GM23338 (cell line): ENCODE measurements at regions not wholly inside any gene's neighbourhood (a gene's known extent, or its start where the extent isn't known, plus 50 kb on each side); places are given as distances from the start of the nearest gene placed in this dataset.

ENCODE experiments used
- ATAC-seq: fragments of 200-7000 bp; cut with Tn5 transposase; 3 replicates; pipeline ENCODE4 v1.9.1; 2020
- DNase-seq: peaks from one replicate; pipeline ENCODE4 v3.0.0-alpha.2; 2015; ENCODE audit warnings: low spot score
- H2AFZ ChIP-seq: fragments of 200-600 bp; sonication (generic); 2 replicates; pipeline ENCODE4 v1.8.0; 2016; ENCODE audit warnings: antibody characterized with exemption, mild to moderate bottlenecking, moderate library complexity
- H3F3A ChIP-seq: fragments of 200-600 bp; sonication (generic); replicated peaks from 2 replicates; pipeline ENCODE4 v1.8.0; 2017; ENCODE audit warnings: antibody characterized with exemption, mixed run types, low read depth
- H3K27ac ChIP-seq: fragments of 200-600 bp; sonication (generic); 2 replicates; pipeline ENCODE4 v1.6.1; 2016; ENCODE audit warnings: low read depth
- H3K27me3 ChIP-seq: fragments of 200-600 bp; sonication (generic); 2 replicates; pipeline ENCODE4 v1.8.0; 2016; ENCODE audit warnings: mild to moderate bottlenecking, mixed run types, moderate library complexity; ENCODE audit not compliant: insufficient read depth
- H3K36me3 ChIP-seq: fragments of 200-600 bp; sonication (generic); 2 replicates; pipeline ENCODE4 v1.8.0; 2016; ENCODE audit warnings: mild to moderate bottlenecking; ENCODE audit not compliant: insufficient read depth
- H3K4me1 ChIP-seq: fragments of 200-600 bp; sonication (generic); 2 replicates; pipeline ENCODE4 v1.8.0; 2016; ENCODE audit warnings: mild to moderate bottlenecking, moderate library complexity; ENCODE audit not compliant: insufficient read depth
- H3K4me2 ChIP-seq: fragments of 200-600 bp; sonication (generic); 2 replicates; pipeline ENCODE4 v1.7.1; 2017; ENCODE audit warnings: mixed run types
- H3K4me3 ChIP-seq: fragments of 200-600 bp; sonication (generic); 2 replicates; pipeline ENCODE4 v1.6.1; 2016; ENCODE audit warnings: mixed run types
- H3K79me2 ChIP-seq: fragments of 200-600 bp; sonication (generic); replicated peaks from 2 replicates; pipeline ENCODE4 v1.8.0; 2017; ENCODE audit warnings: mild to moderate bottlenecking; ENCODE audit not compliant: insufficient read depth
- H3K9me2 ChIP-seq: fragments of 200-600 bp; sonication (generic); 2 replicates; pipeline ENCODE4 v1.8.0; 2017; ENCODE audit not compliant: insufficient read depth
- H4K20me1 ChIP-seq: fragments of 200-600 bp; sonication (generic); replicated peaks from 2 replicates; pipeline ENCODE4 v1.8.0; 2017; ENCODE audit warnings: mild to moderate bottlenecking; ENCODE audit not compliant: insufficient read depth
- H3K27ac Mint-ChIP-seq: 2 replicates; pipeline ENCODE4 v1.8.0; 2020; ENCODE audit warnings: inconsistent platforms, mild to moderate bottlenecking, moderate library complexity, mixed read lengths
- H3K27me3 Mint-ChIP-seq: 3 replicates; pipeline ENCODE4 v1.8.0; 2022; ENCODE audit warnings: low read depth, mild to moderate bottlenecking, moderate library complexity, mixed read lengths, inconsistent platforms; ENCODE audit not compliant: insufficient read depth, poor library complexity
- H3K36me3 Mint-ChIP-seq: 3 replicates; pipeline ENCODE4 v1.8.0; 2021; ENCODE audit warnings: low read depth, mild to moderate bottlenecking, inconsistent platforms, moderate library complexity, mixed read lengths
- H3K4me1 Mint-ChIP-seq: 3 replicates; pipeline ENCODE4 v1.8.0; 2020; ENCODE audit warnings: mild to moderate bottlenecking, inconsistent platforms, mixed read lengths
- H3K4me3 Mint-ChIP-seq: 3 replicates; pipeline ENCODE4 v1.8.0; 2021; ENCODE audit warnings: moderate library complexity, mild to moderate bottlenecking, inconsistent platforms, mixed read lengths
- H3K9me3 Mint-ChIP-seq: 3 replicates; pipeline ENCODE4 v1.8.0; 2020; ENCODE audit warnings: moderate library complexity, mild to moderate bottlenecking, inconsistent platforms, mixed read lengths
- CREB1 ChIP-seq: fragments of 250-450 bp; sonication (Bioruptor Pico); IDR thresholded peaks from 2 replicates; pipeline ENCODE4 v1.5.0; 2020; ENCODE audit warnings: low read depth, mild to moderate bottlenecking, moderate library complexity
- ETS1 ChIP-seq: IDR thresholded peaks from 2 replicates; pipeline ENCODE4 v1.6.1; 2016; ENCODE audit warnings: antibody characterized with exemption
- EZH2 ChIP-seq: fragments of 200-600 bp; sonication (generic); IDR thresholded peaks from one replicate; pipeline ENCODE4 v1.8.0; 2017; ENCODE audit warnings: antibody characterized with exemption, mild to moderate bottlenecking, low read depth; ENCODE audit not compliant: unreplicated experiment
- JUNB ChIP-seq: IDR thresholded peaks from one replicate; pipeline ENCODE4 v1.6.1; 2016; ENCODE audit warnings: antibody characterized with exemption; ENCODE audit not compliant: unreplicated experiment
- NANOG ChIP-seq: IDR thresholded peaks from 2 replicates; pipeline ENCODE4 v1.6.1; 2016; ENCODE audit warnings: antibody characterized with exemption, borderline replicate concordance
- POLR2AphosphoS5 ChIP-seq: IDR thresholded peaks from 2 replicates; pipeline ENCODE4 v1.6.1; 2016; ENCODE audit warnings: antibody characterized with exemption, low read depth
- STAT1 ChIP-seq: IDR thresholded peaks from one replicate; pipeline ENCODE4 v1.6.1; 2016; ENCODE audit warnings: antibody characterized with exemption; ENCODE audit not compliant: unreplicated experiment
- ZNF114 ChIP-seq: fragments of 250-450 bp; sonication (Bioruptor Pico); IDR thresholded peaks from 2 replicates; pipeline ENCODE4 v1.5.0; 2020; ENCODE audit warnings: mild to moderate bottlenecking, moderate library complexity
- ZNF331 ChIP-seq: fragments of 250-450 bp; sonication (Bioruptor Pico); IDR thresholded peaks from 2 replicates; pipeline ENCODE4 v1.5.0; 2020; ENCODE audit warnings: low read depth, mild to moderate bottlenecking, moderate library complexity
- ZNF462 ChIP-seq: fragments of 250-450 bp; sonication (Bioruptor Pico); IDR thresholded peaks from 2 replicates; pipeline ENCODE4 v1.5.0; 2020; ENCODE audit warnings: mild to moderate bottlenecking, moderate library complexity

- H3K36me3 Mint-ChIP-seq, result no peaks in the 10 kb centered on the region
- ATAC-seq (no peak), DNase-seq (no peak)
- no peaks in the 10 kb centered on the region for H3K27me3 ChIP-seq
- no peaks in the 10 kb centered on the region for H3K79me2 ChIP-seq
- no peaks in the 10 kb centered on the region for H3K36me3 ChIP-seq
- peak overlapping the region; percentile 38; the same call in 1 of the 2 replicates for H2AFZ ChIP-seq
- peaks cover 6% of the 10 kb centered on the region; the same call in 2 of the 3 replicates for H3K4me1 Mint-ChIP-seq
- H3K9me2 ChIP-seq, result no peaks in the 10 kb centered on the region
- H4K20me1 ChIP-seq, result no peaks in the 10 kb centered on the region
- H3K9me3 Mint-ChIP-seq, result no peaks in the 10 kb centered on the region
- H3K4me1 ChIP-seq, result peaks cover 2% of the 10 kb centered on the region; the same call in 1 of the 2 replicates
- H3K27me3 Mint-ChIP-seq, result peaks cover 1% of the 10 kb centered on the region
- no peak for TF ChIP-seq ZNF331
- no peak overlapping the region for H3K4me3 ChIP-seq
- no peak overlapping the region for H3K4me2 ChIP-seq
- no peak overlapping the region for H3K27ac ChIP-seq
- no peaks in the 10 kb centered on the region for H3F3A ChIP-seq
- no peak overlapping the region for H3K4me3 Mint-ChIP-seq
- H3K27ac Mint-ChIP-seq, result no peak overlapping the region
These were observed 60.4 kb upstream of the ARID2 start for GRCh38 chr12:45669093-45669492.

- H3K9me3 Mint-ChIP-seq, result no peaks in the 10 kb centered on the region
These were observed 59.7 kb upstream of the ARID2 start for GRCh38 chr12:45669792-45670191.

GRCh38 chr12:45670346-45671065 is 59.0 kb upstream of the ARID2 start:
- H3K27me3 Mint-ChIP-seq, result peaks cover 1% of the 10 kb centered on the region
- Histone ChIP-seq H4K20me1 (no peaks in the 10 kb centered on the region), H3K79me2 (no peaks in the 10 kb centered on the region), H3K4me2 (no peak overlapping the region), H3F3A (no peaks in the 10 kb centered on the region), H3K4me1 (no peaks in the 10 kb centered on the region), H3K9me2 (no peaks in the 10 kb centered on the region), H3K4me3 (no peak overlapping the region), H2AFZ (no peak overlapping the region), H3K27me3 (no peaks in the 10 kb centered on the region), H3K36me3 (no peaks in the 10 kb centered on the region), H3K27ac (no peak overlapping the region)
- H3K4me1 Mint-ChIP-seq, result peaks cover 6% of the 10 kb centered on the region; the same call in 2 of the 3 replicates
- H3K27ac Mint-ChIP-seq, result no peak overlapping the region
- DNase-seq (no peak), ATAC-seq (no peak)
- no peaks in the 10 kb centered on the region for H3K36me3 Mint-ChIP-seq
- no peak overlapping the region for H3K4me3 Mint-ChIP-seq
- no peaks in the 10 kb centered on the region for H3K9me3 Mint-ChIP-seq
- TF ChIP-seq STAT1 (no peak), ZNF114 (CRISPR knock-in tag) (no peak), ETS1 (no peak), ZNF462 (CRISPR knock-in tag) (no peak), ZNF331 (no peak), JUNB (no peak), POLR2AphosphoS5 (no peak), CREB1 (CRISPR knock-in tag) (no peak), NANOG (no peak), EZH2 (no peak)

More at GRCh38 chr12:45669792-45670191, 59.7 kb upstream of the ARID2 start:
- H4K20me1 ChIP-seq, result no peaks in the 10 kb centered on the region
- H3K36me3 ChIP-seq, result no peaks in the 10 kb centered on the region
- no peak overlapping the region for H3K4me2 ChIP-seq
- no peaks in the 10 kb centered on the region for H3F3A ChIP-seq
- Mint-ChIP-seq H3K27ac (no peak overlapping the region), H3K36me3 (no peaks in the 10 kb centered on the region), H3K4me1 (peaks cover 6% of the 10 kb centered on the region; the same call in 2 of the 3 replicates), H3K4me3 (no peak overlapping the region), H3K27me3 (peaks cover 1% of the 10 kb centered on the region)
- H3K27me3 ChIP-seq, result no peaks in the 10 kb centered on the region
- no peaks in the 10 kb centered on the region for H3K4me1 ChIP-seq
- DNase-seq, result no peak
- H3K79me2 ChIP-seq, result no peaks in the 10 kb centered on the region
- H3K27ac ChIP-seq, result no peak overlapping the region
- no peak overlapping the region for H2AFZ ChIP-seq
- no peak for ATAC-seq
- H3K4me3 ChIP-seq, result no peak overlapping the region
- no peaks in the 10 kb centered on the region for H3K9me2 ChIP-seq
- no peak for TF ChIP-seq POLR2AphosphoS5
